ENCODE measurements at regions not wholly inside any gene's neighbourhood (a gene's known extent, or its start where the extent isn't known, plus 50 kb on each side); places are given as distances from the start of the nearest gene placed in this dataset.

DNA sequence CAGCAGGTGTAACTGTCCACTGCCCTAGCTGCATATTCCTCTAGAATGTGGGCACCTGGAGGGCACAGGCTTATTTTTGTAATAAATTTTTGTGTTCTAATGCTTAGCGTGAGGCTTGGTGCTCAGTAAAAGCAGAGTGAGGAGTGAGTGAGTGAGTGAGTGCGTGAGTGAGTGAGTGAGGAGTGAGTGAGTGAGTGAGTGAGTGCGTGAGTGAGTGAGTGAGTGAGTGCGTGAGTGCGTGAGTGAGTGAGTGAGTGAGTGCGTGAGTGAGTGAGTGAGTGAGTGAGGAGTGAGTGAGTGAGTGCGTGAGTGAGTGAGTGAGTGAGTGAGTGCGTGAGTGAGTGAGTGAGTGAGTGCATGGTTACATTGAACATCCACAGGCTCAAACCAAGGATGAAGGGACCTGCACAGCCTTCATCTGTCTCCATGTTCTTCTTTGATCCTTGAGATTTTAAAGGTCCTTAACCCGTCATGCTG lies 371.5 kb downstream of the MED10 start:
- no peak for TF ChIP-seq CTCF (IDR thresholded peaks at IDR 0.05; ENCODE audit: insufficient read depth, low read depth, low read length)
- no peak overlapping the region for H3K4me3 ChIP-seq (ENCODE audit: low read depth, low read length)
- DNase-seq (ENCODE audit: low read depth): no peak

DNA sequence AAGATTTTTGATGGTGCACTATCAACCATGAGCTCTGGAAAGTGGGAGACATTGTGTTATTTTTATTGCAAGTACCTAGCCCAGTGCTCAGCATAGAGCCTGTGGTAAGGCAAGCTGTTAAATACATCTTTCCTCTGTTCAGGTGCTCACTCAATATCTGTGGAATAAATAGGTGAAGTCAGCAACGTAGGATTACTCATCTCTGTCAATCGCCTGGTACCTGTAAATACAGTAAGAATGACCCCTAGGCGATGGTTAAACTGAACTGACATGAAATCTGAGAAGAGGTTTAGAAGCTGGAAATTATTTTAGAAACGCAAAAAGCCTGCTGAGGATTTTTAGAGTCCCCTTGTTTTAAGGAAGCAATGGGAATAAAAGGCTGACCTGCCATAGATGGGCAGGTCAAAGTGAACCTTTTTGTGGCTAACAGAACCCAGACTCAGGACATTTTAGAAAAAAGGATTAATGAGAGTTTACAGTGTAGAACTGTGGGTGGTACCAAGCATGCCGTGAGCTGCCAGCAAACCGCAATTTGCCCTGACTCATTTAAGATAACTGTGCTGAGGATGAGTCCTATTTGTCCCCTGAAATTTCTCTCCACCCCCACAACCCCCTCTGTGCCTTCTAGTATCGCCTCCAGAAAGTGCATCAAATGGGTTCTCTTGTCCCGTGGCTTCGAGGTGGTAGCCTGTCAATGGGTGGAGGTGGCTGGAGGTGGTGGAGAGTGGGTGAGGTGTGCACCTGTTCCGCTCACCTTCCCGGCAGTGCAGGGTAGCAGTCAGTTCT lies 375.1 kb downstream of the MED10 start:
- no peak for TF ChIP-seq CTCF (IDR thresholded peaks at IDR 0.05; ENCODE audit: insufficient read depth, low read depth, low read length)
- no peak for DNase-seq (ENCODE audit: low read depth)
- no peak overlapping the region for H3K4me3 ChIP-seq (ENCODE audit: low read depth, low read length)

DNA sequence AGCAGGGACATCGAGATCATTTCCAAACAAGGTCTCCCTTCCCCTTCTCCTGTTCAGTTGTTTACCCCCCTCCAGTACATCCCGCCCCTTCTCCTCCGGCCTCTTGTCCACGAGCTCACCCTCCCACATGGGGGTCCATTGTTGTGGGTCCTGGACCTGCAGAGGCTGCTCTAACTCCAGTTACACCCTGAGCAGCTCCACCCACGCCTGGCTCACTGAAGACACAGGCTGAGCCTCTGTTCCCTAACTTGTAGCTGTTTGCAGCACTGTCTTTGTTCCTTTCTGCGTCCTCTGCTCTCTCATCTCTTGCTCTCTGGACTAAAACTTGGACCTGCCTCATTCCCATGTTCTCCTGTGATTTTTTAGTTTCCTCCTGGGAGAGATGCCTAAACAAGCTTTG lies 377.5 kb downstream of the MED10 start:
- no peak for DNase-seq (ENCODE audit: low read depth)
- TF ChIP-seq CTCF (IDR thresholded peaks at IDR 0.05; ENCODE audit: insufficient read depth, low read depth, low read length): no peak
- H3K4me3 ChIP-seq (ENCODE audit: low read depth, low read length): no peak overlapping the region

DNA sequence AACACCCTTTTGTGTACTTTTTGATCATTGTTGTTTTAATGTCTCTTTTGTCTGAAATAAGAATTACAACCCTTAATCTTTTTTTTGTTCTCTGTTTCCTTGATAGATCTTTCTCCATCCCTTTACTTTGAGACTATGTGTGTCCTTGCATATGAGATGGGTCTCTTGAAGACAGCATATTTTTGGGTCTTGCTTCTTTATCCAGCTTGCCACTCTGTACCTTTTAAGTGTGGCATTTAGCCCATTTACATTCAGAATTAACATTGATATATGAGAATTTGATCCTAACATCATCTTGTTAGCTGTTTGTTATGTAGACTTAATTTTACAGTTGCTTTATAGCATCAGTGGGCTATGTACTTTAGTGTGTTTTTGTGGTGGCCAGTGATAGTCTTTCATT lies 382.5 kb downstream of the MED10 start:
- no peak for DNase-seq (ENCODE audit: low read depth)
- no peak for TF ChIP-seq CTCF (IDR thresholded peaks at IDR 0.05; ENCODE audit: insufficient read depth, low read depth, low read length)
- no peak overlapping the region for H3K4me3 ChIP-seq (ENCODE audit: low read depth, low read length)

- no peak for DNase-seq (ENCODE audit: low read depth)
- H3K4me3 ChIP-seq (ENCODE audit: low read depth, low read length): no peak overlapping the region
- no peak for TF ChIP-seq CTCF (IDR thresholded peaks at IDR 0.05; ENCODE audit: insufficient read depth, low read depth, low read length)
Measured at GRCh38 chr5:5986492-5987178, 391.7 kb downstream of the MED10 start.

DNA sequence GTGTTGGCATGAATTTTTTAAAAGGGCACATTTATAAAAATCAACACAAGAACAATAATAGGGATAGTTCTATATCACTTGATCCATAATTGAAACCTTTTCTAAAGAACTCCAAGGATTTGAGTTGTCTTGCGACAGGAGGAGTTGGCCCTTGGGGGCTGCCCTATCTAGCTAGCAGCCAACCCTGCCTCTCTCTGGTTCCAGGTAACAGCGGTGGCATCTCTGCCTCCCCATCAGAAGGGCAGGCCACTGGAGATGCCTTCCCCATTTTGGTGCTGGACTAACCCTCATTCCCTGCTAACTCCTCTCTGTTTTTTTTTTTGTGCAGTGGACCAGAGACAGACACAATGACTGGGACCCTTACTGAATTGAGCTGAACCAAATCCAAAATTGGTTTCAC lies 393.0 kb downstream of the MED10 start:
- no peak for TF ChIP-seq CTCF (IDR thresholded peaks at IDR 0.05; ENCODE audit: insufficient read depth, low read depth, low read length)
- DNase-seq (ENCODE audit: low read depth): no peak
- no peak overlapping the region for H3K4me3 ChIP-seq (ENCODE audit: low read depth, low read length)

All from fibroblast of villous mesenchyme (primary cell).